ENCODE measurements at regions not wholly inside any gene's neighbourhood (a gene's known extent, or its start where the extent isn't known, plus 50 kb on each side); places are given as distances from the start of the nearest gene placed in this dataset.

- TF ChIP-seq CTCF (IDR thresholded peaks at IDR 0.05; ENCODE audit: borderline replicate concordance, extremely low read depth, low read length, poor library complexity, severe bottlenecking) (no peak), EZH2 (IDR thresholded peaks at IDR 0.05; ENCODE audit: borderline replicate concordance, low read depth, low read length, severe bottlenecking) (no peak)
Measured at GRCh38 chr13:34230271-34230670, 412.3 kb downstream of the RFC3 start.

All from DND-41 (cell line).